PC-3 (cell line): ENCODE measurements at regions not wholly inside any gene's neighbourhood (a gene's known extent, or its start where the extent isn't known, plus 50 kb on each side); places are given as distances from the start of the nearest gene placed in this dataset.

Experiments
- ATAC-seq: fragments of 200-7000 bp; cut with Tn5 transposase; 2 replicates; pipeline ENCODE4 v1.9.1; 2020; ENCODE audit warnings: mild to moderate bottlenecking, moderate library complexity
- BruUV-seq: library from RNA; stranded (reverse); fragments of 400-500 nt; replicated peaks from 2 replicates; lab custom pipeline; 2021; lab: Mats Ljungman, UMichigan
- CTCF ChIA-PET: fragments of 300-600 bp; sonication (Branson Sonifier 250); formaldehyde crosslinking; loops from one replicate; lab custom pipeline; 2022; ENCODE audit warnings: antibody characterized with exemption; lab: Charles Lee
- POLR2A ChIA-PET: fragments of 300-600 bp; sonication (Branson Sonifier 250); formaldehyde crosslinking; loops from one replicate; lab custom pipeline; 2022; ENCODE audit warnings: antibody characterized with exemption; ENCODE audit not compliant: unreplicated experiment; lab: Charles Lee
- DNase-seq: peaks from one replicate; pipeline ENCODE4 v3.0.0-alpha.2; 2015
- H2AFZ ChIP-seq: fragments of 300-600 bp; sonication (generic); 2 replicates; pipeline ENCODE4 v1.6.0; 2016; ENCODE audit warnings: antibody characterized with exemption, low read length
- H3F3A ChIP-seq: fragments of 300-600 bp; sonication (generic); one replicate; pipeline ENCODE4 v1.6.0; 2017; ENCODE audit warnings: antibody characterized with exemption, low read length, control low read depth, mild to moderate bottlenecking; ENCODE audit not compliant: unreplicated experiment
- H3K27ac ChIP-seq: fragments of 300-600 bp; sonication (generic); 2 replicates; pipeline ENCODE4 v1.5.1; 2016; ENCODE audit warnings: mild to moderate bottlenecking, low read length
- H3K27me3 ChIP-seq: fragments of 300-600 bp; sonication (generic); 2 replicates; pipeline ENCODE4 v1.6.1; 2016; ENCODE audit warnings: low read length, mixed read lengths
- H3K36me3 ChIP-seq: fragments of 300-600 bp; sonication (generic); 2 replicates; pipeline ENCODE4 v1.6.1; 2016; ENCODE audit warnings: low read depth, mixed run types, low read length, mixed read lengths
- H3K4me1 ChIP-seq: fragments of 300-600 bp; sonication (generic); 2 replicates; pipeline ENCODE4 v1.5.1; 2016; ENCODE audit warnings: low read length; ENCODE audit not compliant: insufficient read depth
- H3K4me2 ChIP-seq: fragments of 300-600 bp; sonication (generic); 2 replicates; pipeline ENCODE4 v1.6.0; 2016; ENCODE audit warnings: low read length
- H3K4me3 ChIP-seq: fragments of 300-600 bp; sonication (generic); 2 replicates; pipeline ENCODE4 v1.5.1; 2016; ENCODE audit warnings: mild to moderate bottlenecking, low read length, mixed read lengths
- H3K79me2 ChIP-seq: fragments of 300-600 bp; sonication (generic); 2 replicates; pipeline ENCODE4 v1.6.1; 2017; ENCODE audit warnings: low read length, mixed read lengths
- H3K9ac ChIP-seq: fragments of 300-600 bp; sonication (generic); 2 replicates; pipeline ENCODE4 v1.6.0; 2016; ENCODE audit warnings: mild to moderate bottlenecking, low read length
- H3K9me2 ChIP-seq: fragments of 300-600 bp; sonication (generic); replicated peaks from 2 replicates; pipeline ENCODE4 v1.6.1; 2016; ENCODE audit warnings: mixed run types, low read length, mixed read lengths
- H3K9me3 ChIP-seq: fragments of 300-600 bp; sonication (generic); 2 replicates; pipeline ENCODE4 v1.6.1; 2016; ENCODE audit warnings: low read length, mixed read lengths
- H4K20me1 ChIP-seq: fragments of 300-600 bp; sonication (generic); 2 replicates; pipeline ENCODE4 v1.6.1; 2016; ENCODE audit warnings: low read length, mixed read lengths
- EZH2 ChIP-seq: fragments of 300-600 bp; sonication (generic); IDR thresholded peaks from one replicate; pipeline ENCODE4 v1.6.1; 2017; ENCODE audit warnings: antibody characterized with exemption, mild to moderate bottlenecking, low read length; ENCODE audit not compliant: unreplicated experiment
- EZH2phosphoT487 ChIP-seq: fragments of 300-600 bp; sonication (generic); IDR thresholded peaks from 2 replicates; pipeline ENCODE4 v1.6.1; 2018; ENCODE audit warnings: mild to moderate bottlenecking, antibody characterized with exemption, low read length, borderline replicate concordance
- intact Hi-C: fragments of 100-400 bp; cut with micrococcal nuclease; formaldehyde crosslinking; loops from 2 replicates; pipeline ENCODE4 v1.9.0; 2023
- TF ChIP-seq, protein P1 (sequence below): fragments of 300-600 bp; sonication (generic); conservative IDR thresholded peaks from 2 replicates; pipeline ENCODE4 v1.5.1; 2017; ENCODE audit warnings: antibody characterized with exemption, low read depth, mild to moderate bottlenecking, low read length

GRCh38 chr14:98937021-98937420 is 335.0 kb downstream of the BCL11B start:
- H3K27me3 ChIP-seq, result peaks cover 21% of the 10 kb centered on the region
- H3K4me3 ChIP-seq, result no peak overlapping the region
- H3F3A ChIP-seq, result no peaks in the 10 kb centered on the region
- no peaks in the 10 kb centered on the region for H3K9me2 ChIP-seq
- TF ChIP-seq, protein P1, sequence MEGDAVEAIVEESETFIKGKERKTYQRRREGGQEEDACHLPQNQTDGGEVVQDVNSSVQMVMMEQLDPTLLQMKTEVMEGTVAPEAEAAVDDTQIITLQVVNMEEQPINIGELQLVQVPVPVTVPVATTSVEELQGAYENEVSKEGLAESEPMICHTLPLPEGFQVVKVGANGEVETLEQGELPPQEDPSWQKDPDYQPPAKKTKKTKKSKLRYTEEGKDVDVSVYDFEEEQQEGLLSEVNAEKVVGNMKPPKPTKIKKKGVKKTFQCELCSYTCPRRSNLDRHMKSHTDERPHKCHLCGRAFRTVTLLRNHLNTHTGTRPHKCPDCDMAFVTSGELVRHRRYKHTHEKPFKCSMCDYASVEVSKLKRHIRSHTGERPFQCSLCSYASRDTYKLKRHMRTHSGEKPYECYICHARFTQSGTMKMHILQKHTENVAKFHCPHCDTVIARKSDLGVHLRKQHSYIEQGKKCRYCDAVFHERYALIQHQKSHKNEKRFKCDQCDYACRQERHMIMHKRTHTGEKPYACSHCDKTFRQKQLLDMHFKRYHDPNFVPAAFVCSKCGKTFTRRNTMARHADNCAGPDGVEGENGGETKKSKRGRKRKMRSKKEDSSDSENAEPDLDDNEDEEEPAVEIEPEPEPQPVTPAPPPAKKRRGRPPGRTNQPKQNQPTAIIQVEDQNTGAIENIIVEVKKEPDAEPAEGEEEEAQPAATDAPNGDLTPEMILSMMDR, result no peak
- TF ChIP-seq EZH2phosphoT487 (no peak), EZH2 (no peak)
- POLR2A ChIA-PET, result no interaction called here
- H3K4me1 ChIP-seq, result no peaks in the 10 kb centered on the region
- CTCF ChIA-PET, result no interaction called here
- no peak overlapping the region for H3K4me2 ChIP-seq
- no TSS peak for BruUV-seq
- no peaks in the 10 kb centered on the region for H3K36me3 ChIP-seq
- intact Hi-C loops, result no loop called here
- no peak overlapping the region for H3K27ac ChIP-seq
- H4K20me1 ChIP-seq, result no peaks in the 10 kb centered on the region
- H3K9me3 ChIP-seq, result no peaks in the 10 kb centered on the region
- no peak overlapping the region for H2AFZ ChIP-seq
- DNase-seq (no peak), ATAC-seq (no peak)
- H3K9ac ChIP-seq, result no peak overlapping the region
- no peaks in the 10 kb centered on the region for H3K79me2 ChIP-seq

DNA sequence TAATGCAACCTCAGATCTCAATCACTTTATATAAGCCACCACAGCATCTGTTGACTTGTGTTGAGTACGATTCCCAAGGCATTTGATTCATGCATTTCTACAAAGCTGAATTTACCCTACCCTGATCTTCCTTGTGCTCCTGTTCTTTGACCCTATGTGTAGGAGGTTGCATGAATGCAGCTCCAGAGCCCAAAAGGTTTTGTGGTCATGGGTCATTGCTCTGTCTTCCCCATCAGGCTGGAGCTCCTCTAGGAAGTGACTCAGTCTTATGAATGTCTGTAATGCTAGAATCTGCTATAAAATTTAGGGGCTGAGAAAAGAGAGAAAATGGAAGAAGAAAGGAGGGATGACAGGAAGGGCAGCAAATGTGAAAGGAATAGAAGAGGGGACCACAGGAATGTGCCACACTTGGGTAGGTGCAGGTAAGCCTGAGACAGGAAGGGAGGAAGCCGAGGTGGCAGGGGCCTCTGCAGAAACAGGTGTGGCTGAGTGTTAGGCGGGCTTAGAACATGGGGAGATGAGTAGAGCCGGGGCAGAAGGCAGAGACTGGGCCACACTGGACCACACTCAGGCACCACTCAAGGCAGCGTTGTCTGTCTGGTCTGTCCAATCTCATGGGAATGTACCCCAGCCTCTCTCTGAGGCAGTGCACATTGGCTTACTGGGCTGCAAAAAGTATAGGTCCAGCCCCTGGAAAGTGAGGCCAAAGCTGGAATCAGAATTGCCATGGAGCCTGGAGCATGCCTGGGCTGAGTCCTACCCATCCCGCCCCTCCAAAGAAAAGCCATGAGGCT is 334.1 kb downstream of the BCL11B start:
- Histone ChIP-seq H3F3A (no peaks in the 10 kb centered on the region), H3K4me2 (no peak overlapping the region), H3K9me2 (no peaks in the 10 kb centered on the region), H3K79me2 (no peaks in the 10 kb centered on the region), H3K9me3 (no peaks in the 10 kb centered on the region), H3K4me1 (no peaks in the 10 kb centered on the region), H2AFZ (no peak overlapping the region), H3K27ac (no peak overlapping the region), H3K9ac (no peak overlapping the region), H3K27me3 (peaks cover 21% of the 10 kb centered on the region), H4K20me1 (no peaks in the 10 kb centered on the region), H3K4me3 (no peak overlapping the region), H3K36me3 (no peaks in the 10 kb centered on the region)
- TF ChIP-seq EZH2phosphoT487, result no peak
- no peak for TF ChIP-seq EZH2
- TF ChIP-seq, protein P1, result no peak
- no TSS peak for BruUV-seq
- intact Hi-C loops, result no loop called here
- no peak for DNase-seq
- ATAC-seq, result no peak
- CTCF ChIA-PET, result no interaction called here
- POLR2A ChIA-PET, result no interaction called here

DNA sequence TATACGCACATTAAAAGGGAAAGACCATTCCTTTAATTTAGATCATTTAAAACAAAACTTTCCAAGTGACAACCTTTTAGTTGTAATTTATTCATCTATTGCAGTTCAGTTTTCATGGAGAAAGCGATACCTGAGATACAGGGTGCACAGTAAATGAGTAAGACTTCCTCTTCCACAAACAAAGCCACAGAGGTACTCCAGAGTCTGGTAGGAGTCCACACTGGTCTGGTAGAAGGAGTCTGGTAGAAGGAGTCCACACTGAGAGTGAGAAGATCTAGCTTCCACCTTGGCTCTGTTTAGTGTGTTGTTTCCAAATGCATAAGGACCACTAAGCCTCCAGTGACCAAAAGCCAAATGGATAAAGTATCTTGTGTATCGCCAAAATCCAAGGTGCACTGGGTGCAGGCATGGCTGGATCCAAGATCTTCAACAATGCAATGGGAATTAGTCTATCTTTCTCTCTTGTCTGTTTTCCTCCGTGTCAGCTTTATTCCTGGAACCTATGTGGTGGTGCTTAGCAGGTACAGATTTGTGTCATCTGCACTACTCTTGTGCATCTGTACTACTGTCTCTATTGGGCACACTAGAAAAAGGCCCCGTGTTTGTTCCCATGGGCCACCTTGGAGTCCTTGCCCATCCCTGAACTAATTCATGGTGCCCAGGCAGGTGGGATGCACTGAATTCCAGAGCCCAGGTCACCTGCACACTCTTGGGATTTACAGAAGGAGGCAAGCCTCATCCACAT is 331.1 kb downstream of the BCL11B start:
- Histone ChIP-seq H3K4me2 (no peak overlapping the region), H3K4me3 (no peak overlapping the region), H3K79me2 (no peaks in the 10 kb centered on the region), H3K27ac (no peak overlapping the region), H2AFZ (no peak overlapping the region), H3K9ac (no peak overlapping the region), H3F3A (no peaks in the 10 kb centered on the region), H3K4me1 (no peaks in the 10 kb centered on the region), H4K20me1 (no peaks in the 10 kb centered on the region), H3K27me3 (peaks cover 21% of the 10 kb centered on the region), H3K36me3 (no peaks in the 10 kb centered on the region), H3K9me2 (no peaks in the 10 kb centered on the region), H3K9me3 (no peaks in the 10 kb centered on the region)
- no TSS peak for BruUV-seq
- TF ChIP-seq, protein P1, result no peak
- TF ChIP-seq EZH2 (no peak), EZH2phosphoT487 (no peak)
- intact Hi-C loops, result no loop called here
- ATAC-seq (no peak), DNase-seq (no peak)
- CTCF ChIA-PET, result no interaction called here
- POLR2A ChIA-PET, result no interaction called here
